ENCODE measurements at regions not wholly inside any gene's neighbourhood (a gene's known extent, or its start where the extent isn't known, plus 50 kb on each side); places are given as distances from the start of the nearest gene placed in this dataset.

GRCh38 chr18:30705943-30706342 lies 336.6 kb downstream of the DSC3 start:
- TF ChIP-seq, protein P1, sequence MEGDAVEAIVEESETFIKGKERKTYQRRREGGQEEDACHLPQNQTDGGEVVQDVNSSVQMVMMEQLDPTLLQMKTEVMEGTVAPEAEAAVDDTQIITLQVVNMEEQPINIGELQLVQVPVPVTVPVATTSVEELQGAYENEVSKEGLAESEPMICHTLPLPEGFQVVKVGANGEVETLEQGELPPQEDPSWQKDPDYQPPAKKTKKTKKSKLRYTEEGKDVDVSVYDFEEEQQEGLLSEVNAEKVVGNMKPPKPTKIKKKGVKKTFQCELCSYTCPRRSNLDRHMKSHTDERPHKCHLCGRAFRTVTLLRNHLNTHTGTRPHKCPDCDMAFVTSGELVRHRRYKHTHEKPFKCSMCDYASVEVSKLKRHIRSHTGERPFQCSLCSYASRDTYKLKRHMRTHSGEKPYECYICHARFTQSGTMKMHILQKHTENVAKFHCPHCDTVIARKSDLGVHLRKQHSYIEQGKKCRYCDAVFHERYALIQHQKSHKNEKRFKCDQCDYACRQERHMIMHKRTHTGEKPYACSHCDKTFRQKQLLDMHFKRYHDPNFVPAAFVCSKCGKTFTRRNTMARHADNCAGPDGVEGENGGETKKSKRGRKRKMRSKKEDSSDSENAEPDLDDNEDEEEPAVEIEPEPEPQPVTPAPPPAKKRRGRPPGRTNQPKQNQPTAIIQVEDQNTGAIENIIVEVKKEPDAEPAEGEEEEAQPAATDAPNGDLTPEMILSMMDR (IDR thresholded peaks at IDR 0.05) = no peak
- TF ChIP-seq EZH2 (IDR thresholded peaks at IDR 0.05) (no peak), EZH2phosphoT487 (IDR thresholded peaks at IDR 0.05) (no peak)
